ENCODE measurements at regions not wholly inside any gene's neighbourhood (a gene's known extent, or its start where the extent isn't known, plus 50 kb on each side); places are given as distances from the start of the nearest gene placed in this dataset.

DNA sequence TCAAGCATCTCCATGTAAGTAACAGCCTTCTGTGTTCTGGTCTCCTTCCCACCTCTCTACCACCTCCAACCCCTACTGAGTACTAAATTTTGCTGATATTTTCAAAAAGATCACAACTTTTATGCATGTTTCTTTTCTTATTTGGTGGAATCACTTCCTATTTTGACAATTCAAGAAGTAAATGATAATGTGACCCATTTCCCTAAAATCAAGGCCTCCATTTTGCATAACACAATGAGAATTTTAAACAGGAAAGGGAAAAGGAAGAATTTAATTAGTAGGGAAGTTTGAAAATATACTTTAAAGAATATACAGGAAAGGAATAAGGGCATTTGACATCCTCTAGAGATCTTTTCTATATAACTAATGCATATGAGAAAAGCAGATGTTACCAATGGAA lies 212.9 kb upstream of the RASA1 start:
- Histone ChIP-seq H3K27me3 (ENCODE audit: control insufficient read depth, low read length) (no peaks in the 10 kb centered on the region), H3K4me1 (ENCODE audit: control insufficient read depth, low read length) (no peaks in the 10 kb centered on the region), H4K20me1 (ENCODE audit: control insufficient read depth, insufficient read depth, low read depth, low read length) (no peaks in the 10 kb centered on the region), H3K9me2 (replicated peaks; ENCODE audit: control insufficient read depth, low read length) (no peaks in the 10 kb centered on the region), H3K79me2 (ENCODE audit: control insufficient read depth, low read length) (no peaks in the 10 kb centered on the region), H3K4me2 (ENCODE audit: low read length) (no peak overlapping the region), H3K4me3 (ENCODE audit: low read length) (no peak overlapping the region), H3K36me3 (ENCODE audit: control insufficient read depth, low read length) (no peaks in the 10 kb centered on the region), H3K9me3 (ENCODE audit: control insufficient read depth, insufficient read depth, low read length) (no peaks in the 10 kb centered on the region), H3K27ac (ENCODE audit: low read depth, low read length) (no peak overlapping the region), H3F3A (ENCODE audit: control insufficient read depth, insufficient read depth) (no peaks in the 10 kb centered on the region)
- TF ChIP-seq, protein P1, sequence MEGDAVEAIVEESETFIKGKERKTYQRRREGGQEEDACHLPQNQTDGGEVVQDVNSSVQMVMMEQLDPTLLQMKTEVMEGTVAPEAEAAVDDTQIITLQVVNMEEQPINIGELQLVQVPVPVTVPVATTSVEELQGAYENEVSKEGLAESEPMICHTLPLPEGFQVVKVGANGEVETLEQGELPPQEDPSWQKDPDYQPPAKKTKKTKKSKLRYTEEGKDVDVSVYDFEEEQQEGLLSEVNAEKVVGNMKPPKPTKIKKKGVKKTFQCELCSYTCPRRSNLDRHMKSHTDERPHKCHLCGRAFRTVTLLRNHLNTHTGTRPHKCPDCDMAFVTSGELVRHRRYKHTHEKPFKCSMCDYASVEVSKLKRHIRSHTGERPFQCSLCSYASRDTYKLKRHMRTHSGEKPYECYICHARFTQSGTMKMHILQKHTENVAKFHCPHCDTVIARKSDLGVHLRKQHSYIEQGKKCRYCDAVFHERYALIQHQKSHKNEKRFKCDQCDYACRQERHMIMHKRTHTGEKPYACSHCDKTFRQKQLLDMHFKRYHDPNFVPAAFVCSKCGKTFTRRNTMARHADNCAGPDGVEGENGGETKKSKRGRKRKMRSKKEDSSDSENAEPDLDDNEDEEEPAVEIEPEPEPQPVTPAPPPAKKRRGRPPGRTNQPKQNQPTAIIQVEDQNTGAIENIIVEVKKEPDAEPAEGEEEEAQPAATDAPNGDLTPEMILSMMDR (IDR thresholded peaks at IDR 0.05; ENCODE audit: low read depth, low read length, poor library complexity, severe bottlenecking), result no peak
- no peak for TF ChIP-seq EZH2phosphoT487 (IDR thresholded peaks at IDR 0.05; ENCODE audit: borderline replicate concordance, low read length)

DNA sequence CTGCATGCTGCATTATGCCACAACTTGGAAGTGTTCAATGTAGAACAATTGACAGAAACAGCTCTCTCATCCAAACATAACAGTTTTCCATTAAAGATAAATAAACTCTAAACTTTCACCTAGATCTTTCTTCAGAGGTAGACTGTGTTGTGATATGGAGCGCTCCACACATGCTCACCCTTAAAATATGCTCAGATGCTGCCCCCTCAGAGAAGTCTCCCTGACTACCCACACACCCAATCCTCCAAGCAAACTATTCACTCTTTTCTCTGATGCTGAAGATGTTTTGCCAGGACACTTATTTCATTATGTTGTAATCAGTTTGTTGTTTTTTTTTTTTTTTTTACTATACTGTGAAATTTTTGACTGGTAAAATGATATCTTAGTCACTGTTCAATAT lies 206.6 kb upstream of the RASA1 start:
- no peak overlapping the region for H3K4me3 ChIP-seq (ENCODE audit: low read length)
- H3F3A ChIP-seq (ENCODE audit: control insufficient read depth, insufficient read depth), result no peaks in the 10 kb centered on the region
- H3K4me2 ChIP-seq (ENCODE audit: low read length), result no peak overlapping the region
- no peaks in the 10 kb centered on the region for H3K27me3 ChIP-seq (ENCODE audit: control insufficient read depth, low read length)
- no peaks in the 10 kb centered on the region for H3K9me3 ChIP-seq (ENCODE audit: control insufficient read depth, insufficient read depth, low read length)
- H3K27ac ChIP-seq (ENCODE audit: low read depth, low read length), result no peak overlapping the region
- H3K9me2 ChIP-seq (replicated peaks; ENCODE audit: control insufficient read depth, low read length), result no peaks in the 10 kb centered on the region
- no peaks in the 10 kb centered on the region for H4K20me1 ChIP-seq (ENCODE audit: control insufficient read depth, insufficient read depth, low read depth, low read length)
- TF ChIP-seq, protein P1 (IDR thresholded peaks at IDR 0.05; ENCODE audit: low read depth, low read length, poor library complexity, severe bottlenecking), result no peak
- H3K36me3 ChIP-seq (ENCODE audit: control insufficient read depth, low read length), result no peaks in the 10 kb centered on the region
- no peaks in the 10 kb centered on the region for H3K79me2 ChIP-seq (ENCODE audit: control insufficient read depth, low read length)
- peaks cover 11% of the 10 kb centered on the region for H3K4me1 ChIP-seq (ENCODE audit: control insufficient read depth, low read length)

DNA sequence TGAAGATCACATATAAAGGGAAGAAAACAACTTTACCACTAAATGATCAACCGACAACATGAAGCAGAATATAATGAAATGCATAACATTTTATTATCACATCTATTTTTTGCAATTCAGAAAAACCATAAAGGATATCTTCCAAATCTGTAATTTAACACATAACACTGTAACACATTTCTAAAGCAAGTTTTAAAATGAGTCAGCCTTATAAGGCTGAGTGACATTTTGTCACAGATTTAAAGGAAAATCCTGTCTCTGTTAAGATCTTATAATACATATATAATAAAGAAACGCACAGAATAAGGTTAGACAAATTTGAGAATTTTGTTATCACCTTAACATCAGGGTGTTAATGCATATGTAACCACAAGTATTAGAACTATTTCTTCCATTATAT lies 198.4 kb upstream of the RASA1 start:
- Histone ChIP-seq H3K4me3 (ENCODE audit: low read length) (no peak overlapping the region), H3K9me2 (replicated peaks; ENCODE audit: control insufficient read depth, low read length) (no peaks in the 10 kb centered on the region), H3K79me2 (ENCODE audit: control insufficient read depth, low read length) (no peaks in the 10 kb centered on the region), H4K20me1 (ENCODE audit: control insufficient read depth, insufficient read depth, low read depth, low read length) (no peaks in the 10 kb centered on the region), H3K27ac (ENCODE audit: low read depth, low read length) (no peak overlapping the region), H3K9me3 (ENCODE audit: control insufficient read depth, insufficient read depth, low read length) (no peaks in the 10 kb centered on the region), H3K27me3 (ENCODE audit: control insufficient read depth, low read length) (no peaks in the 10 kb centered on the region), H3K4me1 (ENCODE audit: control insufficient read depth, low read length) (no peaks in the 10 kb centered on the region), H3F3A (ENCODE audit: control insufficient read depth, insufficient read depth) (no peaks in the 10 kb centered on the region), H3K36me3 (ENCODE audit: control insufficient read depth, low read length) (no peaks in the 10 kb centered on the region), H3K4me2 (ENCODE audit: low read length) (no peak overlapping the region)
- TF ChIP-seq, protein P1 (IDR thresholded peaks at IDR 0.05; ENCODE audit: low read depth, low read length, poor library complexity, severe bottlenecking), result no peak
